WTC11 (cell line): ENCODE measurements at regions not wholly inside any gene's neighbourhood (a gene's known extent, or its start where the extent isn't known, plus 50 kb on each side); places are given as distances from the start of the nearest gene placed in this dataset.

Experiments
- ATAC-seq: fragments of 200-7000 bp; cut with Tn5 transposase; 2 replicates; pipeline ENCODE4 v1.10.0; 2021; ENCODE audit warnings: mild to moderate bottlenecking, moderate library complexity
- CTCF ChIA-PET: fragments of 300-600 bp; sonication (Branson Sonifier 250); formaldehyde crosslinking; loops from one replicate; lab custom pipeline; 2021; ENCODE audit warnings: antibody characterized with exemption; lab: Charles Lee
- POLR2A ChIA-PET: fragments of 350-600 bp; sonication (Branson Sonifier 250); formaldehyde crosslinking; loops from one replicate; lab custom pipeline; 2021; ENCODE audit warnings: antibody characterized with exemption; lab: Charles Lee
- DNase-seq: peaks from one replicate; pipeline ENCODE4 v3.0.0; 2021; ENCODE audit warnings: low spot score
- H3K27ac Mint-ChIP-seq: 2 replicates; pipeline ENCODE4 v1.8.0; 2021; ENCODE audit warnings: mixed read lengths
- H3K27me3 Mint-ChIP-seq: 2 replicates; pipeline ENCODE4 v1.8.0; 2021; ENCODE audit warnings: low read depth, mild to moderate bottlenecking, moderate library complexity, mixed read lengths
- H3K36me3 Mint-ChIP-seq: 2 replicates; pipeline ENCODE4 v1.8.0; 2021; ENCODE audit warnings: mixed read lengths
- H3K4me1 Mint-ChIP-seq: 2 replicates; pipeline ENCODE4 v1.8.0; 2022; ENCODE audit warnings: mixed read lengths
- H3K4me3 Mint-ChIP-seq: 2 replicates; pipeline ENCODE4 v1.8.0; 2021; ENCODE audit warnings: mild to moderate bottlenecking, moderate library complexity, mixed read lengths
- H3K9me3 Mint-ChIP-seq: 2 replicates; pipeline ENCODE4 v1.8.0; 2021; ENCODE audit warnings: mixed read lengths
- ESRRA ChIP-seq: sonication (generic); formaldehyde crosslinking; IDR thresholded peaks from 2 replicates; pipeline ENCODE4 v1.8.1; 2022; ENCODE audit warnings: mild to moderate bottlenecking, missing genetic modification reagents, borderline replicate concordance
- FOXK1 ChIP-seq: sonication (generic); formaldehyde crosslinking; IDR thresholded peaks from 2 replicates; pipeline ENCODE4 v1.8.0; 2022; ENCODE audit warnings: mild to moderate bottlenecking, moderate library complexity, missing genetic modification reagents
- IRF2 ChIP-seq: sonication (generic); formaldehyde crosslinking; IDR thresholded peaks from 2 replicates; pipeline ENCODE4 v1.8.0; 2022; ENCODE audit warnings: low read depth, missing genetic modification reagents, borderline replicate concordance
- JUN ChIP-seq: sonication (generic); formaldehyde crosslinking; IDR thresholded peaks from 2 replicates; pipeline ENCODE4 v1.8.0; 2023; ENCODE audit warnings: mild to moderate bottlenecking, missing genetic modification reagents
- NFATC4 ChIP-seq: fragments of 250-450 bp; sonication (Bioruptor Pico); IDR thresholded peaks from 2 replicates; pipeline ENCODE4 v1.9.0; 2021; ENCODE audit warnings: mild to moderate bottlenecking
- NFE2L1 ChIP-seq: sonication (generic); formaldehyde crosslinking; IDR thresholded peaks from 2 replicates; pipeline ENCODE4 v1.8.1; 2023; ENCODE audit warnings: missing genetic modification reagents
- NR2C2 ChIP-seq: sonication (generic); formaldehyde crosslinking; IDR thresholded peaks from 2 replicates; pipeline ENCODE4 v1.8.0; 2022; ENCODE audit warnings: mild to moderate bottlenecking, missing genetic modification reagents
- NR3C1 ChIP-seq: sonication (generic); formaldehyde crosslinking; conservative IDR thresholded peaks from 2 replicates; pipeline ENCODE4 v1.8.1; 2023; ENCODE audit warnings: low read depth, mild to moderate bottlenecking, missing genetic modification reagents
- SOX15 ChIP-seq: fragments of 250-450 bp; sonication (Bioruptor Pico); IDR thresholded peaks from 2 replicates; pipeline ENCODE4 v1.9.0; 2021; ENCODE audit warnings: mild to moderate bottlenecking
- TCF7 ChIP-seq: sonication (generic); formaldehyde crosslinking; IDR thresholded peaks from 2 replicates; pipeline ENCODE4 v1.8.0; 2022; ENCODE audit warnings: mild to moderate bottlenecking, low read depth, missing genetic modification reagents, moderate library complexity
- TEAD1 ChIP-seq: sonication (generic); formaldehyde crosslinking; IDR thresholded peaks from 2 replicates; pipeline ENCODE4 v1.8.0; 2022; ENCODE audit warnings: mild to moderate bottlenecking, missing genetic modification reagents
- ZNF263 ChIP-seq: sonication (generic); formaldehyde crosslinking; IDR thresholded peaks from 2 replicates; pipeline ENCODE4 v1.8.1; 2022; ENCODE audit warnings: low read depth, mild to moderate bottlenecking, moderate library complexity, missing genetic modification reagents
- ZNF317 ChIP-seq: sonication (generic); formaldehyde crosslinking; IDR thresholded peaks from 2 replicates; pipeline ENCODE4 v1.8.1; 2023; ENCODE audit warnings: low read depth, mild to moderate bottlenecking, moderate library complexity, missing genetic modification reagents, borderline replicate concordance
- ZNF416 ChIP-seq: fragments of 250-450 bp; sonication (Bioruptor Pico); IDR thresholded peaks from 2 replicates; pipeline ENCODE4 v1.9.0; 2021; ENCODE audit warnings: mild to moderate bottlenecking, inconsistent platforms
- ZNF423 ChIP-seq: fragments of 250-450 bp; sonication (Bioruptor Pico); IDR thresholded peaks from 2 replicates; pipeline ENCODE4 v2.1.2; 2022; ENCODE audit warnings: mild to moderate bottlenecking, moderate library complexity
- TF ChIP-seq, protein P1 (sequence below): sonication (generic); formaldehyde crosslinking; IDR thresholded peaks from 2 replicates; pipeline ENCODE4 v1.8.1; 2023; ENCODE audit warnings: mild to moderate bottlenecking, moderate library complexity, missing genetic modification reagents
- TF ChIP-seq, protein P2 (sequence below): fragments of 250-450 bp; sonication (Bioruptor Pico); IDR thresholded peaks from 2 replicates; pipeline ENCODE4 v2.1.2; 2022; ENCODE audit warnings: mild to moderate bottlenecking, moderate library complexity
- TF ChIP-seq, protein P3 (sequence below): sonication (generic); formaldehyde crosslinking; IDR thresholded peaks from 2 replicates; pipeline ENCODE4 v1.8.1; 2022; ENCODE audit warnings: missing genetic modification reagents, borderline replicate concordance
- TF ChIP-seq, protein P4 (sequence below): sonication (generic); formaldehyde crosslinking; IDR thresholded peaks from 2 replicates; pipeline ENCODE4 v1.8.1; 2022; ENCODE audit warnings: low read depth, missing genetic modification reagents, borderline replicate concordance
- TF ChIP-seq, protein P5 (sequence below): sonication (generic); formaldehyde crosslinking; IDR thresholded peaks from 2 replicates; pipeline ENCODE4 v1.8.1; 2022; ENCODE audit warnings: mild to moderate bottlenecking, moderate library complexity, missing genetic modification reagents
- TF ChIP-seq, protein P6 (sequence below): sonication (generic); formaldehyde crosslinking; IDR thresholded peaks from 2 replicates; pipeline ENCODE4 v1.8.1; 2023; ENCODE audit warnings: mild to moderate bottlenecking, missing genetic modification reagents, moderate library complexity
- TF ChIP-seq, protein P7 (sequence below): sonication (generic); formaldehyde crosslinking; IDR thresholded peaks from 2 replicates; pipeline ENCODE4 v1.8.1; 2023; ENCODE audit warnings: mild to moderate bottlenecking, missing genetic modification reagents, moderate library complexity

DNA sequence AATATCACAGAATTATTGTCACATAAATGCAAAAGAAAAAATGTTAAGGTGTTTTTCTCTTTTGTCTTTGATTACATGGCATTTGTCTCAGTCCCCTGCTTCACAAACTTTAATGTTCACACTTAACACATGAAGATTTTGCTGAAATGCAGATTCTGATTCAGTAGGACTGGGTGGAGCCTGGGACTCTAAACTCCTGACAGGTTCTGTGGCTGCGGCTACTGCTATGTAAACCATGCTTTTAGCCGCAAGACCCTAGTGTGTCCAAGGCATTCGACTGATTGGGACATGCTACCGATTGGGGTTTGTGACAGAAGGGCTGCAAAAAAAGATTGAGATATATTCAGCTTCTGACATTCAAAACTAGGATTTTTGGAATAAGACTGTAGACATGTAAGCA lies 72.6 kb upstream of the SLC35F4 start:
- ATAC-seq, result no peak
- POLR2A ChIA-PET, result interaction anchor here (0.6 kb wide), 1 partner anchor 111 kb away, joined by 3 read pairs; no protein-coding TSS in a partner anchor

DNA sequence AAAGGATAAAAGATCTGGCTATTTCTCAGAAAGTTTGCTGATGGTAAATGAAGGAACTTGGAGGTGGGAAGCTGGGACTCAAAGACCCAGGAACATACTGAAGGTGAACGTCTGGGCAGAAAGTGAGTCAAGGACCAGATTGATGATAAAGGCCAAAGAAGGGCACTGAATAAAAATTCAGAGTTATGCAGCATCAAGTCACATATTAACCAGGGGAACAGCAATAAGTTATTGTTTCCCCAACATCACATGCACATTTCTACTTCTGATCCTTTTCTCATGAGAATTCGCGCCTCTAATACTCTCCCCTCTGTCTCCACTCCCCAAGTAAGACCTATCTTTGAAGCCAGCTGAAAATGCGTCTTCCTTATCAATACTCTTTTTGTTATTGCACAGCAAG lies 71.8 kb upstream of the SLC35F4 start:
- TF ChIP-seq IRF2 (no peak), ZNF416 (CRISPR knock-in tag) (no peak), JUN (no peak)
- TF ChIP-seq, protein P1, sequence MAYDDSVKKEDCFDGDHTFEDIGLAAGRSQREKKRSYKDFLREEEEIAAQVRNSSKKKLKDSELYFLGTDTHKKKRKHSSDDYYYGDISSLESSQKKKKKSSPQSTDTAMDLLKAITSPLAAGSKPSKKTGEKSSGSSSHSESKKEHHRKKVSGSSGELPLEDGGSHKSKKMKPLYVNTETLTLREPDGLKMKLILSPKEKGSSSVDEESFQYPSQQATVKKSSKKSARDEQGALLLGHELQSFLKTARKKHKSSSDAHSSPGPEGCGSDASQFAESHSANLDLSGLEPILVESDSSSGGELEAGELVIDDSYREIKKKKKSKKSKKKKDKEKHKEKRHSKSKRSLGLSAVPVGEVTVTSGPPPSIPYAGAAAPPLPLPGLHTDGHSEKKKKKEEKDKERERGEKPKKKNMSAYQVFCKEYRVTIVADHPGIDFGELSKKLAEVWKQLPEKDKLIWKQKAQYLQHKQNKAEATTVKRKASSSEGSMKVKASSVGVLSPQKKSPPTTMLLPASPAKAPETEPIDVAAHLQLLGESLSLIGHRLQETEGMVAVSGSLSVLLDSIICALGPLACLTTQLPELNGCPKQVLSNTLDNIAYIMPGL (CRISPR knock-in tag), result no peak
- TF ChIP-seq, protein P2, sequence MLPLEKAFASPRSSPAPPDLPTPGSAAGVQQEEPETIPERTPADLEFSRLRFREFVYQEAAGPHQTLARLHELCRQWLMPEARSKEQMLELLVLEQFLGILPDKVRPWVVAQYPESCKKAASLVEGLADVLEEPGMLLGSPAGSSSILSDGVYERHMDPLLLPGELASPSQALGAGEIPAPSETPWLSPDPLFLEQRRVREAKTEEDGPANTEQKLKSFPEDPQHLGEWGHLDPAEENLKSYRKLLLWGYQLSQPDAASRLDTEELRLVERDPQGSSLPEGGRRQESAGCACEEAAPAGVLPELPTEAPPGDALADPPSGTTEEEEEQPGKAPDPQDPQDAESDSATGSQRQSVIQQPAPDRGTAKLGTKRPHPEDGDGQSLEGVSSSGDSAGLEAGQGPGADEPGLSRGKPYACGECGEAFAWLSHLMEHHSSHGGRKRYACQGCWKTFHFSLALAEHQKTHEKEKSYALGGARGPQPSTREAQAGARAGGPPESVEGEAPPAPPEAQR, result no peak
- TF ChIP-seq, protein P3, sequence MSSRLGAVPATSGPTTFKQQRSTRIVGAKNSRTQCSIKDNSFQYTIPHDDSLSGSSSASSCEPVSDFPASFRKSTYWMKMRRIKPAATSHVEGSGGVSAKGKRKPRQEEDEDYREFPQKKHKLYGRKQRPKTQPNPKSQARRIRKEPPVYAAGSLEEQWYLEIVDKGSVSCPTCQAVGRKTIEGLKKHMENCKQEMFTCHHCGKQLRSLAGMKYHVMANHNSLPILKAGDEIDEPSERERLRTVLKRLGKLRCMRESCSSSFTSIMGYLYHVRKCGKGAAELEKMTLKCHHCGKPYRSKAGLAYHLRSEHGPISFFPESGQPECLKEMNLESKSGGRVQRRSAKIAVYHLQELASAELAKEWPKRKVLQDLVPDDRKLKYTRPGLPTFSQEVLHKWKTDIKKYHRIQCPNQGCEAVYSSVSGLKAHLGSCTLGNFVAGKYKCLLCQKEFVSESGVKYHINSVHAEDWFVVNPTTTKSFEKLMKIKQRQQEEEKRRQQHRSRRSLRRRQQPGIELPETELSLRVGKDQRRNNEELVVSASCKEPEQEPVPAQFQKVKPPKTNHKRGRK (CRISPR knock-in tag), result peak; percentile 34; the same call in 1 of the 2 replicates
- TF ChIP-seq, all 79 proteins: peak for 1
- Mint-ChIP-seq H3K9me3 (no peaks in the 10 kb centered on the region), H3K27me3 (no peaks in the 10 kb centered on the region), H3K27ac (no peak overlapping the region), H3K4me1 (peaks cover 10% of the 10 kb centered on the region), H3K4me3 (no peak overlapping the region), H3K36me3 (no peaks in the 10 kb centered on the region)
- POLR2A ChIA-PET, result no interaction called here
- CTCF ChIA-PET, result no interaction called here
- DNase-seq, result no peak
- ATAC-seq, result no peak

More for the DNA sequence above, 72.6 kb upstream of the SLC35F4 start:
- TF ChIP-seq SOX15 (CRISPR knock-in tag) (no peak), ESRRA (CRISPR knock-in tag) (no peak), TEAD1 (CRISPR knock-in tag) (no peak), ZNF263 (CRISPR knock-in tag) (no peak), NR2C2 (CRISPR knock-in tag) (no peak), TCF7 (CRISPR knock-in tag) (no peak), JUN (no peak), ZNF423 (no peak), NR3C1 (CRISPR knock-in tag) (no peak), FOXK1 (CRISPR knock-in tag) (no peak), NFATC4 (CRISPR knock-in tag) (no peak), ZNF317 (CRISPR knock-in tag) (no peak), NFE2L1 (CRISPR knock-in tag) (no peak)
- TF ChIP-seq, protein P4, sequence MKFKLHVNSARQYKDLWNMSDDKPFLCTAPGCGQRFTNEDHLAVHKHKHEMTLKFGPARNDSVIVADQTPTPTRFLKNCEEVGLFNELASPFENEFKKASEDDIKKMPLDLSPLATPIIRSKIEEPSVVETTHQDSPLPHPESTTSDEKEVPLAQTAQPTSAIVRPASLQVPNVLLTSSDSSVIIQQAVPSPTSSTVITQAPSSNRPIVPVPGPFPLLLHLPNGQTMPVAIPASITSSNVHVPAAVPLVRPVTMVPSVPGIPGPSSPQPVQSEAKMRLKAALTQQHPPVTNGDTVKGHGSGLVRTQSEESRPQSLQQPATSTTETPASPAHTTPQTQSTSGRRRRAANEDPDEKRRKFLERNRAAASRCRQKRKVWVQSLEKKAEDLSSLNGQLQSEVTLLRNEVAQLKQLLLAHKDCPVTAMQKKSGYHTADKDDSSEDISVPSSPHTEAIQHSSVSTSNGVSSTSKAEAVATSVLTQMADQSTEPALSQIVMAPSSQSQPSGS (CRISPR knock-in tag), result no peak
- TF ChIP-seq, protein P5, sequence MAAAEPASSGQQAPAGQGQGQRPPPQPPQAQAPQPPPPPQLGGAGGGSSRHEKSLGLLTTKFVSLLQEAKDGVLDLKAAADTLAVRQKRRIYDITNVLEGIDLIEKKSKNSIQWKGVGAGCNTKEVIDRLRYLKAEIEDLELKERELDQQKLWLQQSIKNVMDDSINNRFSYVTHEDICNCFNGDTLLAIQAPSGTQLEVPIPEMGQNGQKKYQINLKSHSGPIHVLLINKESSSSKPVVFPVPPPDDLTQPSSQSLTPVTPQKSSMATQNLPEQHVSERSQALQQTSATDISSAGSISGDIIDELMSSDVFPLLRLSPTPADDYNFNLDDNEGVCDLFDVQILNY (CRISPR knock-in tag), result no peak
- TF ChIP-seq, protein P6, sequence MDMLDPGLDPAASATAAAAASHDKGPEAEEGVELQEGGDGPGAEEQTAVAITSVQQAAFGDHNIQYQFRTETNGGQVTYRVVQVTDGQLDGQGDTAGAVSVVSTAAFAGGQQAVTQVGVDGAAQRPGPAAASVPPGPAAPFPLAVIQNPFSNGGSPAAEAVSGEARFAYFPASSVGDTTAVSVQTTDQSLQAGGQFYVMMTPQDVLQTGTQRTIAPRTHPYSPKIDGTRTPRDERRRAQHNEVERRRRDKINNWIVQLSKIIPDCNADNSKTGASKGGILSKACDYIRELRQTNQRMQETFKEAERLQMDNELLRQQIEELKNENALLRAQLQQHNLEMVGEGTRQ (CRISPR knock-in tag), result no peak
- TF ChIP-seq, protein P3 (CRISPR knock-in tag), result no peak
- TF ChIP-seq, protein P7, sequence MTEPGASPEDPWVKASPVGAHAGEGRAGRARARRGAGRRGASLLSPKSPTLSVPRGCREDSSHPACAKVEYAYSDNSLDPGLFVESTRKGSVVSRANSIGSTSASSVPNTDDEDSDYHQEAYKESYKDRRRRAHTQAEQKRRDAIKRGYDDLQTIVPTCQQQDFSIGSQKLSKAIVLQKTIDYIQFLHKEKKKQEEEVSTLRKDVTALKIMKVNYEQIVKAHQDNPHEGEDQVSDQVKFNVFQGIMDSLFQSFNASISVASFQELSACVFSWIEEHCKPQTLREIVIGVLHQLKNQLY, result no peak
- Mint-ChIP-seq H3K9me3 (no peaks in the 10 kb centered on the region), H3K4me3 (no peak overlapping the region), H3K36me3 (no peaks in the 10 kb centered on the region), H3K27me3 (no peaks in the 10 kb centered on the region), H3K4me1 (peaks cover 17% of the 10 kb centered on the region), H3K27ac (no peak overlapping the region)
- CTCF ChIA-PET, result interaction anchor here (1.1 kb wide), 1 partner anchor 24 kb away, joined by 4 read pairs; no protein-coding TSS in a partner anchor
- no peak for DNase-seq
